HG02623 (cell line): ENCODE measurements at regions not wholly inside any gene's neighbourhood (a gene's known extent, or its start where the extent isn't known, plus 50 kb on each side); places are given as distances from the start of the nearest gene placed in this dataset.

ENCODE experiments used
- ATAC-seq: cut with Tn5 transposase; IDR thresholded peaks from one replicate; pipeline ENCODE4 v1.9.1; 2021; ENCODE audit warnings: moderate library complexity; ENCODE audit not compliant: unreplicated experiment

- no peak for ATAC-seq
Measured at GRCh38 chr13:103130146-103130545, 63.9 kb upstream of the SLC10A2 start.
